Muscle layer of colon (tissue), 2 donors: ENCODE measurements at regions not wholly inside any gene's neighbourhood (a gene's known extent, or its start where the extent isn't known, plus 50 kb on each side); places are given as distances from the start of the nearest gene placed in this dataset.

Experiments used
- H3K27ac ChIP-seq: one replicate; pipeline ENCODE4 v1.7.0; 2013; ENCODE audit warnings: low read depth, mild to moderate bottlenecking, low read length, moderate library complexity
- H3K27me3 ChIP-seq, 2 donors: one replicate each; pipeline ENCODE4 v1.7.0; 2013; ENCODE audit warnings: low read length in 2 of 2, mild to moderate bottlenecking in 2 of 2; ENCODE audit not compliant: insufficient read depth in 2 of 2, control insufficient read depth in 1 of 2
- H3K36me3 ChIP-seq: one replicate; pipeline ENCODE4 v1.7.0; 2013; ENCODE audit warnings: mild to moderate bottlenecking, low read length; ENCODE audit not compliant: insufficient read depth
- H3K4me1 ChIP-seq: one replicate; pipeline ENCODE4 v1.7.0; 2013; ENCODE audit warnings: mild to moderate bottlenecking, low read length; ENCODE audit not compliant: insufficient read depth
- H3K4me3 ChIP-seq, 2 donors: one replicate each; pipeline ENCODE4 v1.7.0; 2013; ENCODE audit warnings: low read length in 2 of 2, low read depth in 1 of 2, mild to moderate bottlenecking in 1 of 2, moderate library complexity in 1 of 2
- H3K9ac ChIP-seq: one replicate; pipeline ENCODE4 v1.7.0; 2013; ENCODE audit warnings: low read length
- H3K9me3 ChIP-seq: one replicate; pipeline ENCODE4 v1.7.0; 2013; ENCODE audit warnings: mild to moderate bottlenecking, low read length
- donor health status: abdominal sarcoma.
- donor health status: Adenocarcinoma of cecum.

DNA sequence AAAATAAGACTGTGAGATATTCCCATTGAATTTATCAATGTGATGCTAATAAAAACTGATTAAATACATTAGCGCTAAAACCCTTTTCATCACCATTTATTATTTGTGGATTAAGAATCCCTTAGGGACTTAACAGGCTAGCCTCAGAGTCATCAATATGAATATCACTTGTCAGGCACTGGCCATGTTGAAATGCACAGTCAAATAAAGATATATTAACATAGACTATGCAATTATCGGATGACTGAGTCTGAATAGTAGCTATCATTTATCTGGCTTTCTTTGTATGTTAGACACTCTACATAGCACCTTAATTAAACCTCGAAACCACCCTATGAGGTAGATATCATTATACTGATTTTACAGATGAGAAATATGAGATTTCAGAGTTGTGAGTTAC is 213.6 kb downstream of the RDH14 start:
- H3K4me1 ChIP-seq: no peaks in the 10 kb centered on the region
- H3K9me3 ChIP-seq: no peaks in the 10 kb centered on the region
- no peaks in the 10 kb centered on the region for H3K36me3 ChIP-seq
- H3K27me3 ChIP-seq: no peaks in the 10 kb centered on the region
- no peak overlapping the region for H3K9ac ChIP-seq
- no peak overlapping the region for H3K27ac ChIP-seq
- no peak overlapping the region for H3K4me3 ChIP-seq

DNA sequence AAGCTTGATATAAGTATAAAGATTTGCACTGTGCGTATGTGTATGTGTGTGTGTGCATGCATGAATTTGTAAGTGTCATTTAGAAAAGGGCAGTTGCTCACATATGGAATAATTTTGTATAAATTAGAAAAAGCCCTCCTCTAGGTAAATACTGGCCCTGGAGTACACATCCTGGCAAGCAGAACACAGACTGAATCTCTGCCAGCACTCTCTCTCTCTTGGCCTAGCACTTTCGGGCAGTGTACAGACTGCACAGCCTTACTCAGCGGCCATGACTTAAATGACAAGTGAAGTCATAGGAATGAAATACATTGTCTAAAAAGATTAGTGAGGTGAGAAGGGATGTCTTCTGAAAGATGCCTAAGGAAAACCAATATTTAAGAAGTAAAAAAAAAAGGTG is 214.1 kb downstream of the RDH14 start:
- H3K4me1 ChIP-seq: no peaks in the 10 kb centered on the region
- H3K36me3 ChIP-seq: no peaks in the 10 kb centered on the region
- no peak overlapping the region for H3K27ac ChIP-seq
- no peak overlapping the region for H3K4me3 ChIP-seq
- H3K27me3 ChIP-seq: no peaks in the 10 kb centered on the region
- H3K9me3 ChIP-seq: no peaks in the 10 kb centered on the region
- H3K9ac ChIP-seq: no peak overlapping the region

DNA sequence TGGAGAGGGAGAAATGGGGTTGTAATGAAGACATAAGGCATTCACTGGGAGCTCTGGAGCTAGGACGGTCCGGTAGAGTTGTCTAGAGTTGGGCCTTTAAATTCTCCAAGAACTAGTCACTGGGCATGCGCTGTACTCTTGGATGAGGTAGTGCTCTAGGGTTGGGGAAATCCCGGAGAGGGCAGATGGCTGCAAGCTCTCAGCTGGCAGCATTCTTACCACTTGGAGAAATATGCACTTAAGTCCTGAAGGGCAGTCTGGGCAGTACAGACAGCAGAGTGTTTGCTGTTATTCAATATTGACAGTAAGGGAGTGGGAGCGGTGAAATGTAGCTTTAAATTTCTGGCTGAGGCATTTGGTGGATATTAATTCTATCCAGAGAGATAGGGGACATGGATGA is 214.6 kb downstream of the RDH14 start:
- H3K27me3 ChIP-seq: no peaks in the 10 kb centered on the region
- no peaks in the 10 kb centered on the region for H3K36me3 ChIP-seq
- H3K27ac ChIP-seq: no peak overlapping the region
- H3K9me3 ChIP-seq: no peaks in the 10 kb centered on the region
- H3K9ac ChIP-seq: no peak overlapping the region
- H3K4me1 ChIP-seq: no peaks in the 10 kb centered on the region
- H3K4me3 ChIP-seq: no peak overlapping the region

DNA sequence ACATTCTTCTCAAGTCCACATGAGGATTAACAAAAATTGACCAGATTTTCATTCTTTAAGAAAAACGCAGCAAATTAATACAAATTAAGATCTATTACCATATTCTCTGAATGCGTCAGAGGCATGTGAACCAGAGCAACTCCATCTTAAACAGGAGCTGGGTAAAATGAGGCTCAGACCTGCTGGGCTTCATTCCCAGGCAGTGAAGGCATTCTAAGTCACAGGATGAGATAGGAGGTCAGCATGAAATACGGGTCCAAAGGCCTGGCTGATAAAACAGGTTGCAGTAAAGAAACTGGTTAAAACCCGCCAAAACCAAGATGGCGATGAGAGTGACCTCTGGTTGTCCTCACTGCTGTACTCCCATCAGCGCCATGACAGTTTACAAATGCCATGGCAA is 217.6 kb downstream of the RDH14 start:
- Histone ChIP-seq H3K9ac (no peak overlapping the region), H3K9me3 (no peaks in the 10 kb centered on the region), H3K27ac (no peak overlapping the region), H3K27me3 (no peaks in the 10 kb centered on the region), H3K4me1 (no peaks in the 10 kb centered on the region), H3K36me3 (no peaks in the 10 kb centered on the region), H3K4me3 (no peak overlapping the region)

GRCh38 chr2:18339326-18339725 is 221.1 kb downstream of the RDH14 start:
- Histone ChIP-seq H3K36me3 (no peaks in the 10 kb centered on the region), H3K9ac (no peak overlapping the region), H3K27ac (no peak overlapping the region), H3K27me3 (no peaks in the 10 kb centered on the region), H3K4me3 (no peak overlapping the region), H3K9me3 (no peaks in the 10 kb centered on the region), H3K4me1 (no peaks in the 10 kb centered on the region)

DNA sequence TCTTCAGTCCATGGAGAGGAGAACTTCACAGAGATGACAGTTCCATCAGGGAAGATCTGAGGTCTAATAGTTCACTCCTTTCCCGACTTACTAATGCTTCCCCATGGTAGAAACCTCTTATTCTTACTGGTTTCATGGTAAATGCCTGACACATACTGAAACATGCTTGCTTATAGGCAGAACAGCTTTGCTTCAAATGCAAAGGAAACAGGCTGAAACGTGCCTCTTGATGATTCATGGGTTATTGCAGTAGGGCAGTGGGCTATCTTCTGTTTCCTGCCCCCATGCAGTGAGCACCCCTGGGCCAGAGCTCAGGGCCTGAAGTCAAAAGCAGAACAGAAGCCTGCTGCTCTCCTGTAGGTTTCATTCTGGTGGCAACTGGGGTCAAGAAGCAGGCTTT is 223.5 kb downstream of the RDH14 start:
- no peak overlapping the region for H3K9ac ChIP-seq
- no peaks in the 10 kb centered on the region for H3K27me3 ChIP-seq
- H3K4me3 ChIP-seq: no peak overlapping the region
- H3K9me3 ChIP-seq: no peaks in the 10 kb centered on the region
- no peaks in the 10 kb centered on the region for H3K4me1 ChIP-seq
- H3K27ac ChIP-seq: no peak overlapping the region
- no peaks in the 10 kb centered on the region for H3K36me3 ChIP-seq

GRCh38 chr2:18332477-18332876 is 228.0 kb downstream of the RDH14 start:
- H3K9ac ChIP-seq: no peak overlapping the region
- H3K27me3 ChIP-seq: no peaks in the 10 kb centered on the region
- no peaks in the 10 kb centered on the region for H3K4me1 ChIP-seq
- no peak overlapping the region for H3K4me3 ChIP-seq
- no peak overlapping the region for H3K27ac ChIP-seq
- no peaks in the 10 kb centered on the region for H3K36me3 ChIP-seq
- H3K9me3 ChIP-seq: no peaks in the 10 kb centered on the region

GRCh38 chr2:18325118-18325517 is 235.3 kb downstream of the RDH14 start:
- H3K27ac ChIP-seq: no peak overlapping the region
- H3K36me3 ChIP-seq: no peaks in the 10 kb centered on the region
- no peaks in the 10 kb centered on the region for H3K27me3 ChIP-seq
- no peaks in the 10 kb centered on the region for H3K9me3 ChIP-seq
- H3K4me1 ChIP-seq: no peaks in the 10 kb centered on the region
- no peak overlapping the region for H3K4me3 ChIP-seq
- no peak overlapping the region for H3K9ac ChIP-seq

DNA sequence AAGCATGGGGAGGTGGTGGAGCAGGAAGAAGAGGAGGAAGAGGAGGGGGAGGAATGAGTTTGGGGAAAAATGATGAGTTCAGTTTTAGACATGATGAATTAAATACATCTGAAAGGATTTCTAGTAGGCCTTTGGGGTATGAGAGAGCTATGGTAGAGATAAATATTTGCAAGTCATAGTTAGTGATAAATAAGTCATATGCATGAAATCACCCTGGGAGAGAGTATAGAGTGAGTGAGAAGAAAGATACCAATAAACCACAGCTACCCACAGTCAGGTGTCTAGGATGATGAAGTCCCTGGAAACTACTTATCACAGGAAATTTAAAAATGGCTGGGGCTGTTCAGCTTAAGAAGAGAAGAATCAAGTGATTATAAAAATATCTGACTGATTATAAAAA is 240.5 kb downstream of the RDH14 start:
- Histone ChIP-seq H3K36me3 (no peaks in the 10 kb centered on the region), H3K27me3 (no peaks in the 10 kb centered on the region), H3K4me3 (no peak overlapping the region), H3K27ac (no peak overlapping the region), H3K9ac (no peak overlapping the region), H3K9me3 (no peaks in the 10 kb centered on the region), H3K4me1 (no peaks in the 10 kb centered on the region)

GRCh38 chr2:18317017-18317416 is 243.4 kb downstream of the RDH14 start:
- Histone ChIP-seq H3K27ac (no peak overlapping the region), H3K9ac (no peak overlapping the region), H3K27me3 (no peaks in the 10 kb centered on the region), H3K4me3 (no peak overlapping the region), H3K9me3 (no peaks in the 10 kb centered on the region), H3K4me1 (no peaks in the 10 kb centered on the region), H3K36me3 (no peaks in the 10 kb centered on the region)

DNA sequence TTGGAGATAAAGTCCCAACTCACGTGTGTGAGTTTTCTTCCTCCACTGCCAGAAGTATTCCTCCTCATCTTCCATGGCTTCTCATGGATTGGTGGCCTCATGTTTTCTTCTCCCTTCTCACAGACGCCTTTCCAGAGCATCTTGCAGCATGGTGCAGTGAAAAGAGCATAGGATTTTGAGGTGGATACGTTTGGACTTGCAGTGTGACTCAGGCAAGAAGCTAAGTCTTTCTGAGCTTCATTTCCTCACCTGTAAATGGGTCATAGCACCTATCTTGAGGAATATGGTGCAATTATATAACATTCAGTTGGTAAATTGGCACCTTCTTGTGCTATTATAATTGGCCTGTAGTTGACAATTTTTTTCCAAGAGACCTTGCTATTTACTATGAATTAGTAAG is 247.6 kb downstream of the RDH14 start:
- H3K36me3 ChIP-seq: no peaks in the 10 kb centered on the region
- H3K4me1 ChIP-seq: no peaks in the 10 kb centered on the region
- no peak overlapping the region for H3K9ac ChIP-seq
- H3K27ac ChIP-seq: no peak overlapping the region
- H3K4me3 ChIP-seq: no peak overlapping the region
- no peaks in the 10 kb centered on the region for H3K27me3 ChIP-seq
- no peaks in the 10 kb centered on the region for H3K9me3 ChIP-seq

DNA sequence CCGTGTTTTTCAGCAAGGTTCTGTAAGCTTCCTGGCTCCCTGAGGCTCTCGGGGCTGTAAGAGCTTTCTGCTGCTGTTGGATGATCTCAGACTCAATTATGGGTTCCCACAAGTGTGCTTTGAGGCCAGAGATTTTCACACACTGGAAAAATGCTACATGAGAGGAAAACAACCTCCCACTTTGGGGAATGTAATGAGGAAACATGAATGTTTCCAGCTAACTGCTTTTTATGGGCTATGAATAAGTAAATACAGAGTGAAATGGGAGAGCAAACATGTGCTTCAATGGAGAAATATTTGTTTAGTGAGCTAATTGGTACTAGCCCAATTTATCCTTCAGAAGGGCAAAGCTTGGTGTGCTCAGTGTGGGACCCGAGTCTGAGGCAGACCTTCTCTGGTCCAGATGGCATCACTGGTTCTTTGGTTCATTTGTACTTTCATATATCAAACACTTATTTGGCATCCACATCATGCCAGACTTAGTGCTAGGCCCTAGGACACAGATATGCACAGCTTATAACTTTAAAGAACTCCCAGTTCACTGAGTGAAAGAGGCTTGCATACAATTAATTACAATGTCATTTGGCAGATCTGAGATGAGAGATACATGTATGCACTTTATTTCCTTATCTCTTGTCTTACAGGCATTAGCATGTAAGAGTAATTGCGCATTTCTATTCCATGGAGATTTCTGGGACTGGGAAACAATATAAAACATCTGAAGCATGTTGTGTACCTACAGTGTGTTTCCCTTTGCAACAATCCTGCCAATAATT is 248.8 kb downstream of the RDH14 start:
- Histone ChIP-seq H3K36me3 (no peaks in the 10 kb centered on the region), H3K27ac (no peak overlapping the region), H3K27me3 (no peaks in the 10 kb centered on the region), H3K4me3 (no peak overlapping the region), H3K9ac (no peak overlapping the region), H3K4me1 (no peaks in the 10 kb centered on the region), H3K9me3 (no peaks in the 10 kb centered on the region)
